GM21786 (cell line): ENCODE measurements at regions not wholly inside any gene's neighbourhood (a gene's known extent, or its start where the extent isn't known, plus 50 kb on each side); places are given as distances from the start of the nearest gene placed in this dataset.

ENCODE experiments used
- ATAC-seq: cut with Tn5 transposase; IDR thresholded peaks from one replicate; pipeline ENCODE4 v1.9.1; 2021; ENCODE audit not compliant: unreplicated experiment

DNA sequence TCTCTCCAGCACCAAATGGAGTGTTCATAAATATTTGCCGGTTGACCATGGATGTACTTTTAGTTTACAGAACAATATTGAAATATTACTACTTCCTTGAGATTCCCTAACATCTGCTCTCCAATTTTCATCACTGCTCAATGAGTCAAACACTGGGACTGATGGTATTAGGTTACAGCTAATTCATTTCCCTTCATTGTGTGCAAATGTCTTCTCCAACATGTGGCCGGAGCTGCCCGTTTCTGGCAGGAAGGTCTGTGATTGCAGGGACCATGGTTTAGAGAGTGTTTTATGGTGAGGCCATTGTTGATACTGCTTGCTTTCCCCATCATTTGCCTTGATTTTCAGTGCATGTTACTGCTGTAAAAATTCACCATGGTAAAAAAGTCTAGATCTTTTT, 209.3 kb downstream of the HS3ST3B1 start:
- ATAC-seq: no peak

DNA sequence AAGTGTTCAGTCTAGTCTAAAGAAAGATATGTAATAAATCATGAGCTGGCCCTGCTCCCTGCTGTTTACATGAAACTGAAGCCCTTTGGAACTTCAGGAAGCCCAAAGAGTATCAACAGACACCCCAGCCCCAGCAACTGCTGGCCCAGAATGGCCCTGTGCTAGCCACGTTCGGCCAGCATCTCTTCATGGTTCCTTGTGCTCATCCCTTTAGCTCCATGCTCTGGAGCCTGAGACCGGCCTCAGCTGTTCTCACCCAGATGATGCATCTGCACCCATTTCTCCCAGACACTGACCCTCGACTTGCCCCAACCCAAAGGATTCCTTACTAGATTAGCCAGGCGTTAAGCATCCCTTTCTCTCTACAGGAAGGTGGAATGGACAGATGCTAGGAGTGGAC, 207.3 kb downstream of the HS3ST3B1 start:
- no peak for ATAC-seq

DNA sequence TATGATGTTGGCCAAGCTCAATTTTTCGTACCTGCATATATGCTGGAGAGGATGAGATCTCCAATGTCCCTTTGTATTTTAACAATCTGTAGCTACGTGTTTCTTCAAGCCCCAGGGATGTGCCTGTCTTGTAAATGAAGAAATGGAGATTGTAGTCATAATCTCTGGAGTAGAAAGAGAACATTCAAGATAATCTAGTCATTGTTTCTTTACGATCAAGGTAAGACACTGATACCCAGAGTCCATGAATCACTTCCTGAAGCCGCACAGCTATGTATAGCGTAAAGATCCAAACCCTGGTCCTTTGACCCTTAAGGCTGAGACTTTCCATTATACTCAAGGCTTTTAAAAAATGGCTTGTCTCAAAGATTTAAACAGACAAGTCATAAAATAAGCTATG, 205.5 kb downstream of the HS3ST3B1 start:
- no peak for ATAC-seq

DNA sequence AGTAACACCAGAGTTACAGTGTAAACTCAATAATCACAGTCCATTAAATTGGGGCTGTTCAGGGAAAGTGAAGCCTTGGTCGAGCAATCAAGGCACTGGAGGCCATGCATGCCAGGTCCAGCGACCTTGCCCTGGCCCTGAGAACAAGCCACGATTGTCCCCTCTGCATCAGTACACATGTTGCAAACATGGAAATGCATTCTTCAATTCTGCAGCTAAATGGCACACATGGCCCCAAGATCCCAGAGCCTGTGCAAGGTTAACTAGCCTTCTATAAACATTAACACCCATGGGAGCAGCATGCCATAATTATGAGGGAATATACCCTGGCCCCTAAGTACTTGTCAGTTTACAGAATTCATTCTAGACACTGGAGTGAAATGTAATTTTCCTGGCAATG, 204.7 kb downstream of the HS3ST3B1 start:
- no peak for ATAC-seq

DNA sequence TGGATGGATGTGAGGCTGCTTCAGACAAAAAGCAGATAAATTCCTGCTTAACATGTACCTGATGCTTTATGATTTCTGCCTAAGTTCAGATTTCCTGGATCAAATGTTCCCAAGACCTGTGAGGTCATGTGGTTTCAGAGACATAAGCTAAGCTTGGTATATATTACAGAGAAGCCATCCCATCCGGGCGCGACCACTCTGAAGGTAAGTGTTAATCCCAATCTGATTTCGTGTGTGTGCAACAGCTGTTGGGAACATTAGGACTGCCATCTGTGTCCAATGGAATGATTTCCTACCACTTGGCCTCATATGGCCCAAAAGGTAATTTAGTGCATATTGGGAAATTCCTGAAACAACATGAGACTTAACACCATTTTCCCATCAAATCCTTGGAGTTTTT, 199.1 kb downstream of the HS3ST3B1 start:
- ATAC-seq: no peak

DNA sequence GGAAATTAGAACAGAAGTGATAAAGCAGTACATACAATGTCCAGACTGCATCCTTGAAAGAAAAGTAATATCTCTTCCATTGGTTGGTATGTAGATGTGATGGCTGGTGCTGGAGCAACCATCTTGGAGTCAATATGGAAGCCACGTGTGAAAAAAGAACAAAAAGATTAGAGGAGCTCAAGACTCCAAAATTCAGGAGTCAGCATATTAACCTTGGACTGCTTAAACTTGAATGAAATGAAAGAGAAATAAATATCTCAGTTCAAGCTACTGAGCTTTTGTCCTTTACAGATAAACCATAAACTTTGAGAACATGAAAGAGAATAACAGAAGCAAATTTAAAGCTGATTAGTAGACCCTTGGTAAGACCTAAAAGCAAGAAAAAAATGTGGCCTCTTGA, 197.9 kb downstream of the HS3ST3B1 start:
- ATAC-seq: no peak

DNA sequence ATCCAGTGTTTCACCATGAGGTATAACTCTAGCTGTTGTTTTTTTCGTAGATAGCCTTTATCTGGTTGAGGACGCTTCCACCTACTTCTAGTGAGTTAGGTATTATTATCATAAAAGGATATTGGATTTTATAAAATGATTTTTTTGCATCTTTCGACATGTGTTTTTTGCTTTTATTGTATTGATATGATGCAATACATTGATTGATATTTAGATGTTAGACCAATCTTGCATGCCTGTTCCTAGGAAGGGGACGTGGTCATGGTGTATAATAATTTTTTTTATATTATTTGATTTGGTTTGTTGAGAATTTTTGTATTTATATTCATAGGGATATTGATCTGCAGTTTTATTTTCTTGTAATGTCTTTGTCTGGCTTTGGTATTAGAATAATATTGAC, 193.3 kb downstream of the HS3ST3B1 start:
- ATAC-seq: no peak

DNA sequence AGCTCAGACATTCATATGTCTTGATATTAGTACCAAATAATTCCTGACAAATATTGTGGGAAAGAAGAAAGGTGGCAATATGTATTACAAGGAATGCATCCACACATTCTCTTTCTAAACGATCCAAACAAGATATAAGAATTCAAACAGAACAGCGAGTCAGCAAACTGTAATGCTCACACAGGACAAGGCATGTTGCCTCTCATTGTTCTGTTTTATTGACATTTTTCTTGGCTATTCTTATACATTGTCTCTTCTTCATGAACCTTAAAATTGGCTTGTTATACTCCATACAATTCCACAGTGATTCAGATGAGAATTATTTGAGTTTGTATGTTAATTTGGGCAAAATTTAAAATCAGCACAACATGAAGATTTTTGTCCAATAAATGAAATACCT, 189.1 kb downstream of the HS3ST3B1 start:
- ATAC-seq: no peak

DNA sequence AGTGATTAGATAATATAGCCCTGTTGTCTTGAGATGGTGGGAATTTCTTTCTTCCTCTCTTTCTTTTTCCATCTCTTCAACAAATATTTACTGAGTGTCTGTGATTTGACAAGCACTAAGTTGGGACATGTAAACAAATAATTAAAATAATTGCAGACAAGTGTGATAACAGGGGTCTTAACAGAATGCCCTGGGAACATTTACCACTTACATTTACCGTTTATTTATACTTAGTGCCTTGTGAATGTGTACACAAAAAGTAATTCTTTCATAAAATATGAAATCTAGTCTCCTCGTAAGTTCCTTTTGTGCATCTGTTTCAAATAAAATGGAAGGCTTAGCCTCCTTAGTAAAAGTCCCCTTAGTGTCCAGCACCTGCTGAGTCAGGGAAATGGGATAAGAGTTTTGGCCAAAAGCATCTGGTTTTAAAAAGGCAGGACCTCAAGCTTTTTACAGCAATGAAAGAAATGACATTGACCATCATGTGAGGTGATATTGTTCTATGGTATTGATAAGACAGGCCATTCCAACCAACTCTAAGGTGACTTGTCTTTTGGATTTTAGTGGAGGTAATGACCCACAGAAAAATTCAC, 188.2 kb downstream of the HS3ST3B1 start:
- ATAC-seq: no peak

DNA sequence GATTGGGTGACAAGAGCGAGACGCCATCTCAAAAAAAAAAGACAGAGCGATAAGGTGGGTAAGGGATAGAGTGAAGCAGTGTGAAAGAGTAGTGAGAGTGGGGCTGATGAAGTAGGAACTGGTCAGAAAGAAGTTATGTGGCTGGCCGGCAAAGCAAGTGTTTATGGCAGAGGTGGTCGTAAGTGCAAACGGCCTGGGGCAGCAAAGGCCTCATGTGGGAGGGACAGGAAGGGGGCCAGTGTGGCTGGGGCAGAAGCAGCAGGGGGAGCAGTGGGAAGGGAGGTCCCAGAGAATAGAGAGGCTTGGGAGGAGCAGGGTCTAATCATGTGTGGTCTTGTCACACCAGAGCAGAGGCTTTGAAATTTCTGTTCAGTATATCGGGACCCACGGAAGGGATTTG, 186.2 kb downstream of the HS3ST3B1 start:
- ATAC-seq: no peak

DNA sequence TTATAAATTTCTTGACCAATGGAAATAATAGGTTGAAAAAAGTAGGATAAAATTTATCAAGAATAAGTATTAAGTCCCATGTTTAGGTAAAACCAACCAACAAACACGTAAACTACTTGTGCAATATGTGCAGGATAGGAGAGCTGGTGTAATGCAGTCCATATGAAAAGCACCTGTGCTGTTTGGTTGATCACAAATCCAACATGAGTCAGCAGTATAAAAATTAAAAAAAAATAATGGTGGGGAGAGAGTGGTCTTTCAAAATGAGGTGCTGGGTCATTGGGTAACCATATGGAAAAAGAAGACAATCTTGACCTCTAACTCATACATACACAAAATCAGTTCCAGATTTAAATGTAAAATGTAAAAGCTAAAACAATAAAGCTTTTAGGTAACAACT, 181.8 kb downstream of the HS3ST3B1 start:
- ATAC-seq: no peak

DNA sequence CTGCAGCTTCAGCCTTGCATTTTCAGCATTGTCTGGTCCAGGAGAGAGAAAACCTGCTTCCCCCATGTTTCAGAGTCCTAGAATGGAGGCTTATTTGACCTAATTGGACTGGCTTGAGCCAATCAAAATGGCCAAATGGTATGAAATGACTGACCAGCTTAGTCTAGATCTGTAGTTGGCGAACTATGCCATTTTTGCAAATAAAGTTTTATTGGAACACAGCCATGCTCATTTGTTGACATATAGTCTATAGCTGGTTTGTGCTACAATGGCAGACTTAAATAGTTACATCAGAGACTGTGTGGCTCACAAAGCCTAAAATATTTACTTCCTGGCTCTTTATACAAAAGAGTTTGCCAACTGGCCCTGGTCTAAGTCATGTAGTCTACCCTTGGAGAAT, 180.8 kb downstream of the HS3ST3B1 start:
- ATAC-seq: no peak

DNA sequence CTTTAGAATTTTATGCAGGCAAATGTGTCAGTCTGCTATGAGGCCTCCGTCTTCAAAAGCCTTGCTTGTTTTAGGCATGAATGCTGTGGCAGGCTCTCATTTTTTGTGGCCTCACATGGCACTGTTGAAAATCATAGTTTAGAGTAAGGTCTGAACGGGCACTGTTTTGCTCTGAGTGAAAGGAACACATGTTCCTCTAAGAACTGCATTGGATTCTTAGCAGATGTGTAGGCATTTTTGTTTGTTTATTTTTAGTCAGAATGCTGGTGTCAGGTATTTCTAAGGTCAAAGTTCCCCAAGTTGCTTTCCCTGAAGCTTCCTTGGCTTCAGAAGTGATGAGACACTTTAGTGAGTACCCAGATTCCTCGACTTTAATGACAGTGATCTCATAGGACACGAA, 173.7 kb downstream of the HS3ST3B1 start:
- ATAC-seq: no peak

DNA sequence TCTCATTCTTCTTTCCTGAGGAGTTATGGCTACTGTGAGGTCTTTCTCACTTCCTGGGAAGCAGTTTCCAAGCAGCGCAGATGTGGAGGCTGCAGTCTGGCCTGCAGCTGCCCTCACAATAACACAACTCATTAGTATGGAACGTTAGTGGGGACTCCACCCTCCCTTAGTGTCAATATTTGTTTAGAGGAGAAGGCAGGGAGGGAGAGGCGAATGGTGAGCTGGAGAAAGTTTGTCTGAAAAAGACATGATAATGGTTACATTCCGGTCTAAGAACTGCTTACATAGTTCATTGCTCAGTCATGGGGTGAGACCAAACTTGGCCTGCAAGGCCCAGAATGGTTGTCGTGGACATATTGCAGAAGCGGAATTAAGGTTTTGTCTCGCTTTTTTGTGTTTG, 170.2 kb downstream of the HS3ST3B1 start:
- no peak for ATAC-seq

DNA sequence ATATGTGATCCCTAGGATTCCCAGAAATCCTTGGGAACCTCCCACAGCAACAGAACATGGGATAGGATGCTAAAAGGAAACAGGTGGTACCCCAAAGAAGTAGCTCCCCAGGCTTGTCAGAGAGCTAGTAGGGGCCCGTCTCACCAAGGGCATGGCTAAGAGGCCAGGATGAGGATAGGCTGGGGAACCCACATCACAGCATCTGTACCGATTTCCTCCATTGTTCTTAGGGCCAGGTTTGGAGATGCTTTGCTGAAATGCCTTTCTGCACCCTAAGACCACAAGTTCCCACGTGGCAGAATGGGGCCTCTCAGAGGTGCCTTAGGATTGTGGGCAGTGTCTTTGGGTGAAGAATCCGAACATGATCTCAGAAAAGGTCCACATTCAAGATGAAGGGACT, 169.5 kb downstream of the HS3ST3B1 start:
- ATAC-seq: no peak

DNA sequence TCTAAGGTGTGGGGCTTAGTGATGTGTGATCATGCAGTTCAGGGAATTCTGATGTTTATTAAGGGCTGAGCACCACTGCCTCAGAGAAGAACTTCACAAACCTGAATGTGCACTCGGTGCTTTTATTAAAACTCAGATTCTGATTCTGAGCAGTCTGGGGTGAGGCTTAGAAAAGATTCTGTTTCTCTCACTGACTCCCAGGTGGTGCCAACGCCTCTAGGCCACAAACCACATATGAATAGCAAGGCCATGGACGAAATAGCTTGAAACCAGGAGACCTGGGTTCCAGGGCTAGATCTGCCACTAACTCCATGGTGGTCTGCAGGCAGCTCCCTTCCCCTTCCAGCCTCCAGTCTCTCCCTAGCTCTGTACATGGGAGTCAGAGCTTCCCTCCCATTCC, 169.1 kb downstream of the HS3ST3B1 start:
- ATAC-seq: no peak

DNA sequence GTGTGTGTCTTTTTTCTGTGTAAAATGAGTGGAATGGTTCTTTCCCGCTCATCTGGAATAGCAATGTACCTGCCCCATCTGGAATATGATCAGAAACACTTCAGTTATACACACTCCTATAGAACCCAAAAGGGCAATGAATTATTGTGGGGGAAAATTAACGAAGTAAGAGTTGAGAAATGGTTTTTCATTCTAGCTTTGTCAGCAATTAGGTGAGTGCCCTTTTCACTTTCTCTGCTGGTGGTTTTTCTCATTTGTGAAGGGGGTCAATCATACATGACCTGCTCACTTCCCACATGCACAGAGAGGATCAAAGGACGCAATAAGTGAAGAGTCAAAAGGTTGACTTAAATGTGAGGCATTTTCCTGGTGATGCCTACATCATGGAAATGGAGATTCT, 168.0 kb downstream of the HS3ST3B1 start:
- ATAC-seq: no peak

DNA sequence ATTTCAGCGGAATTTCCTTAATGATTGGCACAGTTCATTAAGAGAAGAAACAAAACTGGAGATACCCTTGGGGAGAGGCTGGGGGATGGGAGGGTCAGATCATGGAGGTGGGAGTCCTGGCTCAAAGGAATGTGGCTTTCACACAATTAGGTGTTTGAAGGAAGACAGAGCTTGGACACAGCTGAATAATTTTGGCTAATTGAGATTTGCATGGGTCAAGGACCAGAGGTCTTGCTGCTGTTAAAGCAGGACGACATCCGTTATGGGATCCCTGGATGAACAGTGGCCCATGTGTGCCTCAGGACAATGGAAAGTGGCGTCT, 160.3 kb downstream of the HS3ST3B1 start:
- ATAC-seq: no peak

DNA sequence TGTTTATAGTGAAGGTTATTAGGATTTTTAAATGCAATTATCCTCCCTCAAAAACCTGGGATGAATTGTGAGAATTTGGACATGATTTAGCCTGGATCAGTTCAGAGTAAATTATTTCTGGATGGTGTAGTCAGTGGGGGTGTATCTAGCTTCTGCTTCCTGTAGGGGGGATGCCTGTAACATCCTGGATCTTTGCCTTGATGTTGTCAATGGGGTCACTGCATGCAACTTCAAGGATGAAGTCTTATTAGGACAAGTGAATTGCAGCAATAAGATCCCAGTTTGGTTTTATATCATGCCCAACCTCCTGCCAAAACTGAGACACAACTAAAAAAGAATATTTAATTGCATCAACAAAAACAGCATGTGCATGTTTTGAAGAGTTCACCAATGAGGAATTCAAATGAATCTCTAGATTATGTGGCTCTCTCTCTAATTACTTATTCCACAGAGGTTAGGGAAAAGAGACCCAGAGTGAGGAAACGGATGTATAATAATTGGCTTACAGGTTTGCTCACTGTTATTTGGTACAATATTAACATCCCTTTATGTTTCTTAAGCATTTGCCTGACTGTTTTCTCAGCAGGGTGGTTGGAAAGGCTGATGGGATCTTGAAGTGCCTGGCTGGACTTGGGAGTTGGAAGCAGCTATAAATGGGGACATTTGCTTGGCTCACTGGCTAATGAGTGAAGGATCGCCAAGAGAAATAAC, 159.8 kb downstream of the HS3ST3B1 start:
- no peak for ATAC-seq

DNA sequence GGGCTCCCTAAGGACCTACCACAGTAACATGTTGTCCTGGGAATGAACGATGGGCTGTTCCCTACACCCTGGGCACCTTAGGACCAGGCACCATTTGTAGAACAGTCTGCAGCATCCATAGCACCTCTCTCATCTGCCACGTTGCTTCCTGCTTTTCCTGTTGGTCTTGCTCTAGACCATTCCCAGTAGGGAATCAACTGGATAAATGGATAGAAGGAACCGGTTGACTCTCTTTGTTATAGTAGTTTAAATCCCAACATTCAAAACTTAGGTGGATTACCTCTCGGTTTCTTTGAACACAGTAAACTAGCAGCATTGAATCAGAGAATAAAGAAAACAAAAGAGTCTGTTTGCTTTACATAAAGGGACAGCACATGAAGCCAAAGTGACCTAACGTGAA, 159.1 kb downstream of the HS3ST3B1 start:
- no peak for ATAC-seq

DNA sequence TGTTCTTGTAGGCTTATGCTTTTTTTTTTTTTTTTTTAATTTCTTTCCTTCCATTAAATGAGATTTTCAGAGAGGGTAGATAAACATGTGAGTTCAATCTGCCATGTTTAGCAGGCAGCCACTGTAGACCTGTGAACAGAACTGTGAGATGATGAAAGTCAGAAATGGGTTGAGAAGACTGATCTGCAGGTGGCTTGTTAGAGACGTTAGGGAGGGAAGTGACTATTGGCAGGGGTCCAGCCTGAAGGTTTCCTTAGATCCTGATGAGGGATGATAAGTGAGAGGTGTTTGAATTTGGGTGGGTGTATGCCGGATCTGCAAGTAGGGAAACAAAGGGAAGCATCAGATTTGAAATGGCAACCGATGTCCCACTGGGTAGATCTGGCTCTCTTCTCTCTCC, 157.8 kb downstream of the HS3ST3B1 start:
- ATAC-seq: no peak

DNA sequence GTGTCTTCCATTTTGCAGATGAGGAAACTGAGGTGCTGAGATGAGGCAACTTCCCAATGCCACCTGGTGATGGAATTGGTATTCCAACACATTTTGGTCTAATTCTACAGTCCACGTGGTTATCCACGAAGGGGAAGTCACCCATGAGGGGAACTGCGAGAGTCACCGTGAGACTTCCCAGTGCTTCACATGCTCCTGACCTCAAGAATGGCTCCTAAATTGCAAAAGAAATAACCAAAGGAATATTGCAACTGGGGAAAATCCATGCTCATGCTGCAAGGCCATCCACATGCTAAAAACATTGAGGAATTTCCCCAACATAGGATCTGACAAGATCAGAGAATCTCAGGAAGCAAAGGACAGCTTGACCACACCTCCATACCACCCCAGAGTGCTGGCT, 153.9 kb downstream of the HS3ST3B1 start:
- no peak for ATAC-seq

DNA sequence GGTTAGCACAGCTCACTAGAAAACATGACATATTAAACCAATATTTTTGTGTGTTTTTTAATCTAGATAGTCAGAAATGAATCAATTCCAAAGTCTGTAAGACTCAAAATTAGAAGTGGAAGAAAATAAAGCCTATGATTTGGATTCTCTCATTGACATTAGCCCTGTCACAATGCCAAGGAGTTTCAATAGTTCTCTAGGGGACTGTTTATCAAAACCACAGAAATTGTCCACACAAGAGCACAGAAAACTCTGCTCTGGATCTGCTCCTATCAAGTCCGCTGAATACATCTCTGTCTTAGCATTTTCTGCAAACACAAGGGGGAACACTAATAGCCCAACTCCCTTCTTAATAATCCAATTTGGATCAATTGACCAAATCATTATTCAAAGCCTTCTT, 152.0 kb downstream of the HS3ST3B1 start:
- no peak for ATAC-seq
